ENCODE measurements at regions not wholly inside any gene's neighbourhood (a gene's known extent, or its start where the extent isn't known, plus 50 kb on each side); places are given as distances from the start of the nearest gene placed in this dataset.

- no CpG with 5 or more reads among the region's 3 CpGs for WGBS (ENCODE audit: insufficient coverage)
Measured at GRCh38 chr18:40559556-40559955, 1395.5 kb upstream of the PIK3C3 start.

GRCh38 chr18:40558706-40559392 lies 1396.2 kb upstream of the PIK3C3 start:
- no peak overlapping the region for H3K4me3 ChIP-seq (ENCODE audit: control insufficient read depth in 1 of 7, extremely low read depth in 1 of 7, insufficient read depth in 4 of 7, low read depth in 2 of 7, low read length in 6 of 7)
- H3K4me1 ChIP-seq (ENCODE audit: control extremely low read depth in 1 of 4, control insufficient read depth in 4 of 4, insufficient read depth in 4 of 4, low read length in 3 of 4) = no peaks in the 10 kb centered on the region
- H3K9me3 ChIP-seq (ENCODE audit: control extremely low read depth in 1 of 5, control insufficient read depth in 4 of 5, insufficient read depth in 2 of 5, low read depth in 1 of 5, low read length in 4 of 5) = peaks cover 0 to 1% (median 0%) of the 10 kb centered on the region in 5 experiments
- no peaks in the 10 kb centered on the region for H3K36me3 ChIP-seq (ENCODE audit: control insufficient read depth in 4 of 4, insufficient read depth in 4 of 4, low read length in 3 of 4)
- POLR2A ChIA-PET = no interaction called here
- no peaks in the 10 kb centered on the region for H3K27me3 ChIP-seq (replicated peaks in 2 of 5; ENCODE audit: control insufficient read depth in 4 of 5, insufficient read depth in 5 of 5, low read length in 4 of 5)
- WGBS (ENCODE audit: insufficient coverage) = 90% methylated on average over 2 of the region's 5 CpGs
- no peak overlapping the region for H3K27ac ChIP-seq (ENCODE audit: insufficient read depth in 1 of 2, low read depth in 1 of 2, low read length in 2 of 2, poor library complexity in 1 of 2, severe bottlenecking in 2 of 2)
- CTCF ChIA-PET = no interaction called here
- no peak for DNase-seq

More at GRCh38 chr18:40559556-40559955, 1395.5 kb upstream of the PIK3C3 start:
- Histone ChIP-seq H3K9me3 (ENCODE audit: control extremely low read depth in 1 of 5, control insufficient read depth in 4 of 5, insufficient read depth in 2 of 5, low read depth in 1 of 5, low read length in 4 of 5) (peaks cover 0 to 1% (median 0%) of the 10 kb centered on the region in 5 experiments), H3K4me1 (ENCODE audit: control extremely low read depth in 1 of 4, control insufficient read depth in 4 of 4, insufficient read depth in 4 of 4, low read length in 3 of 4) (no peaks in the 10 kb centered on the region), H3K27me3 (replicated peaks in 2 of 5; ENCODE audit: control insufficient read depth in 4 of 5, insufficient read depth in 5 of 5, low read length in 4 of 5) (no peaks in the 10 kb centered on the region), H3K27ac (ENCODE audit: insufficient read depth in 1 of 2, low read depth in 1 of 2, low read length in 2 of 2, poor library complexity in 1 of 2, severe bottlenecking in 2 of 2) (no peak overlapping the region), H3K36me3 (ENCODE audit: control insufficient read depth in 4 of 4, insufficient read depth in 4 of 4, low read length in 3 of 4) (no peaks in the 10 kb centered on the region), H3K4me3 (ENCODE audit: control insufficient read depth in 1 of 7, extremely low read depth in 1 of 7, insufficient read depth in 4 of 7, low read depth in 2 of 7, low read length in 6 of 7) (no peak overlapping the region)
- no peak for DNase-seq
- ChIA-PET POLR2A (no interaction called here), CTCF (no interaction called here)

GRCh38 chr18:40555914-40556313 lies 1399.1 kb upstream of the PIK3C3 start:
- DNase-seq = no peak
- CTCF ChIA-PET = no interaction called here
- Histone ChIP-seq H3K36me3 (ENCODE audit: control insufficient read depth in 4 of 4, insufficient read depth in 4 of 4, low read length in 3 of 4) (no peaks in the 10 kb centered on the region), H3K9me3 (ENCODE audit: control extremely low read depth in 1 of 5, control insufficient read depth in 4 of 5, insufficient read depth in 2 of 5, low read depth in 1 of 5, low read length in 4 of 5) (peaks cover 0 to 1% (median 0%) of the 10 kb centered on the region in 5 experiments), H3K27ac (ENCODE audit: insufficient read depth in 1 of 2, low read depth in 1 of 2, low read length in 2 of 2, poor library complexity in 1 of 2, severe bottlenecking in 2 of 2) (no peak overlapping the region), H3K4me3 (ENCODE audit: control insufficient read depth in 1 of 7, extremely low read depth in 1 of 7, insufficient read depth in 4 of 7, low read depth in 2 of 7, low read length in 6 of 7) (no peak overlapping the region), H3K4me1 (ENCODE audit: control extremely low read depth in 1 of 4, control insufficient read depth in 4 of 4, insufficient read depth in 4 of 4, low read length in 3 of 4) (no peaks in the 10 kb centered on the region), H3K27me3 (replicated peaks in 2 of 5; ENCODE audit: control insufficient read depth in 4 of 5, insufficient read depth in 5 of 5, low read length in 4 of 5) (no peaks in the 10 kb centered on the region)
- POLR2A ChIA-PET = no interaction called here
- 96% methylated on average over 4 of the region's 4 CpGs for WGBS (ENCODE audit: insufficient coverage)

GRCh38 chr18:40553029-40553428 lies 1402.0 kb upstream of the PIK3C3 start:
- Histone ChIP-seq H3K27me3 (replicated peaks in 2 of 5; ENCODE audit: control insufficient read depth in 4 of 5, insufficient read depth in 5 of 5, low read length in 4 of 5) (no peaks in the 10 kb centered on the region), H3K4me3 (ENCODE audit: control insufficient read depth in 1 of 7, extremely low read depth in 1 of 7, insufficient read depth in 4 of 7, low read depth in 2 of 7, low read length in 6 of 7) (no peak overlapping the region), H3K4me1 (ENCODE audit: control extremely low read depth in 1 of 4, control insufficient read depth in 4 of 4, insufficient read depth in 4 of 4, low read length in 3 of 4) (no peaks in the 10 kb centered on the region), H3K27ac (ENCODE audit: insufficient read depth in 1 of 2, low read depth in 1 of 2, low read length in 2 of 2, poor library complexity in 1 of 2, severe bottlenecking in 2 of 2) (no peak overlapping the region), H3K9me3 (ENCODE audit: control extremely low read depth in 1 of 5, control insufficient read depth in 4 of 5, insufficient read depth in 2 of 5, low read depth in 1 of 5, low read length in 4 of 5) (no peaks in the 10 kb centered on the region), H3K36me3 (ENCODE audit: control insufficient read depth in 4 of 4, insufficient read depth in 4 of 4, low read length in 3 of 4) (no peaks in the 10 kb centered on the region)
- ChIA-PET POLR2A (no interaction called here), CTCF (no interaction called here)
- no peak for DNase-seq

GRCh38 chr18:40546875-40547274 lies 1408.2 kb upstream of the PIK3C3 start:
- no peaks in the 10 kb centered on the region for H3K4me1 ChIP-seq (ENCODE audit: control extremely low read depth in 1 of 4, control insufficient read depth in 4 of 4, insufficient read depth in 4 of 4, low read length in 3 of 4)
- CTCF ChIA-PET = no interaction called here
- H3K36me3 ChIP-seq (ENCODE audit: control insufficient read depth in 4 of 4, insufficient read depth in 4 of 4, low read length in 3 of 4) = no peaks in the 10 kb centered on the region
- H3K9me3 ChIP-seq (ENCODE audit: control extremely low read depth in 1 of 5, control insufficient read depth in 4 of 5, insufficient read depth in 2 of 5, low read depth in 1 of 5, low read length in 4 of 5) = peaks cover 0 to 2% (median 0%) of the 10 kb centered on the region in 5 experiments
- DNase-seq = no peak
- H3K27me3 ChIP-seq (replicated peaks in 2 of 5; ENCODE audit: control insufficient read depth in 4 of 5, insufficient read depth in 5 of 5, low read length in 4 of 5) = no peaks in the 10 kb centered on the region
- no peak overlapping the region for H3K4me3 ChIP-seq (ENCODE audit: control insufficient read depth in 1 of 7, extremely low read depth in 1 of 7, insufficient read depth in 4 of 7, low read depth in 2 of 7, low read length in 6 of 7)
- H3K27ac ChIP-seq (ENCODE audit: insufficient read depth in 1 of 2, low read depth in 1 of 2, low read length in 2 of 2, poor library complexity in 1 of 2, severe bottlenecking in 2 of 2) = no peak overlapping the region
- WGBS (ENCODE audit: insufficient coverage) = 96% methylated on average over 3 of the region's 3 CpGs
- POLR2A ChIA-PET = no interaction called here

GRCh38 chr18:40534723-40535122 lies 1420.3 kb upstream of the PIK3C3 start:
- H3K36me3 ChIP-seq (ENCODE audit: control insufficient read depth in 4 of 4, insufficient read depth in 4 of 4, low read length in 3 of 4) = no peaks in the 10 kb centered on the region
- WGBS (ENCODE audit: insufficient coverage) = no CpG with 5 or more reads among the region's 2 CpGs

GRCh38 chr18:40532046-40532445 lies 1423.0 kb upstream of the PIK3C3 start:
- Histone ChIP-seq H3K4me3 (ENCODE audit: control insufficient read depth in 1 of 7, extremely low read depth in 1 of 7, insufficient read depth in 4 of 7, low read depth in 2 of 7, low read length in 6 of 7) (no peak overlapping the region), H3K27ac (ENCODE audit: insufficient read depth in 1 of 2, low read depth in 1 of 2, low read length in 2 of 2, poor library complexity in 1 of 2, severe bottlenecking in 2 of 2) (no peak overlapping the region), H3K4me1 (ENCODE audit: control extremely low read depth in 1 of 4, control insufficient read depth in 4 of 4, insufficient read depth in 4 of 4, low read length in 3 of 4) (no peaks in the 10 kb centered on the region), H3K9me3 (ENCODE audit: control extremely low read depth in 1 of 5, control insufficient read depth in 4 of 5, insufficient read depth in 2 of 5, low read depth in 1 of 5, low read length in 4 of 5) (no peaks in the 10 kb centered on the region), H3K27me3 (replicated peaks in 2 of 5; ENCODE audit: control insufficient read depth in 4 of 5, insufficient read depth in 5 of 5, low read length in 4 of 5) (no peaks in the 10 kb centered on the region), H3K36me3 (ENCODE audit: control insufficient read depth in 4 of 4, insufficient read depth in 4 of 4, low read length in 3 of 4) (no peaks in the 10 kb centered on the region)
- no CpG with 5 or more reads among the region's 1 CpG for WGBS (ENCODE audit: insufficient coverage)
- ChIA-PET POLR2A (no interaction called here), CTCF (no interaction called here)
- DNase-seq = no peak

More at GRCh38 chr18:40534723-40535122, 1420.3 kb upstream of the PIK3C3 start:
- DNase-seq = no peak
- H3K4me1 ChIP-seq (ENCODE audit: control extremely low read depth in 1 of 4, control insufficient read depth in 4 of 4, insufficient read depth in 4 of 4, low read length in 3 of 4) = no peaks in the 10 kb centered on the region
- ChIA-PET POLR2A (no interaction called here), CTCF (no interaction called here)
- H3K27ac ChIP-seq (ENCODE audit: insufficient read depth in 1 of 2, low read depth in 1 of 2, low read length in 2 of 2, poor library complexity in 1 of 2, severe bottlenecking in 2 of 2) = no peak overlapping the region
- no peaks in the 10 kb centered on the region for H3K9me3 ChIP-seq (ENCODE audit: control extremely low read depth in 1 of 5, control insufficient read depth in 4 of 5, insufficient read depth in 2 of 5, low read depth in 1 of 5, low read length in 4 of 5)
- H3K4me3 ChIP-seq (ENCODE audit: control insufficient read depth in 1 of 7, extremely low read depth in 1 of 7, insufficient read depth in 4 of 7, low read depth in 2 of 7, low read length in 6 of 7) = no peak overlapping the region
- no peaks in the 10 kb centered on the region for H3K27me3 ChIP-seq (replicated peaks in 2 of 5; ENCODE audit: control insufficient read depth in 4 of 5, insufficient read depth in 5 of 5, low read length in 4 of 5)
